Astrocyte (in vitro differentiated cells and primary cell): ENCODE measurements at regions not wholly inside any gene's neighbourhood (a gene's known extent, or its start where the extent isn't known, plus 50 kb on each side); places are given as distances from the start of the nearest gene placed in this dataset.

Experiments
- EZH2 ChIP-seq: IDR thresholded peaks from 2 replicates; pipeline ENCODE4 v1.6.1; 2012; ENCODE audit warnings: mild to moderate bottlenecking, low read length, inconsistent platforms; ENCODE audit not compliant: insufficient read depth
- TF ChIP-seq, protein P1 (sequence below): IDR thresholded peaks from 2 replicates; pipeline ENCODE4 v1.5.1; 2011; ENCODE audit warnings: low read depth, mild to moderate bottlenecking, inconsistent platforms, low read length, moderate library complexity; ENCODE audit not compliant: insufficient read depth

DNA sequence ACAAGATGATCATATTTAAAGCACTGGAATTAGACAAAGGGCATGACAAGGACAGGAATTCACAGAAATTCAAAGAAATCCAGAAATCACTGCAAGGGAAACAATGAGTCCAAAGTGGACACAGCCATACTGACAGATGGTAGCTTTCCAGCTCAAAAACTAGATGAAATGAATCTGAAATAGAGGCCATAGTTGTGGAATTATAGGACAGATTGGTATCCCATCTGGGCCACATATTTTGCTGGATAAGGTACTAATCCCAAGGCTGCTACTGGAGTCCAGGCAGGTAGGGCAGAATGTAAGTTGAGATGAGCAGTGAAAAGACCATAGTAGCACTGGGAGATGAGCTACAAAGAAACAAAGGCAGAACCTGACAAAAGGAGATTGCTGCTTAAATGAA is 258.3 kb upstream of the ANO3 start:
- TF ChIP-seq, protein P1, sequence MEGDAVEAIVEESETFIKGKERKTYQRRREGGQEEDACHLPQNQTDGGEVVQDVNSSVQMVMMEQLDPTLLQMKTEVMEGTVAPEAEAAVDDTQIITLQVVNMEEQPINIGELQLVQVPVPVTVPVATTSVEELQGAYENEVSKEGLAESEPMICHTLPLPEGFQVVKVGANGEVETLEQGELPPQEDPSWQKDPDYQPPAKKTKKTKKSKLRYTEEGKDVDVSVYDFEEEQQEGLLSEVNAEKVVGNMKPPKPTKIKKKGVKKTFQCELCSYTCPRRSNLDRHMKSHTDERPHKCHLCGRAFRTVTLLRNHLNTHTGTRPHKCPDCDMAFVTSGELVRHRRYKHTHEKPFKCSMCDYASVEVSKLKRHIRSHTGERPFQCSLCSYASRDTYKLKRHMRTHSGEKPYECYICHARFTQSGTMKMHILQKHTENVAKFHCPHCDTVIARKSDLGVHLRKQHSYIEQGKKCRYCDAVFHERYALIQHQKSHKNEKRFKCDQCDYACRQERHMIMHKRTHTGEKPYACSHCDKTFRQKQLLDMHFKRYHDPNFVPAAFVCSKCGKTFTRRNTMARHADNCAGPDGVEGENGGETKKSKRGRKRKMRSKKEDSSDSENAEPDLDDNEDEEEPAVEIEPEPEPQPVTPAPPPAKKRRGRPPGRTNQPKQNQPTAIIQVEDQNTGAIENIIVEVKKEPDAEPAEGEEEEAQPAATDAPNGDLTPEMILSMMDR: no peak
- TF ChIP-seq EZH2: no peak
